CD4-positive, alpha-beta memory T cell (primary cell): ENCODE measurements at regions not wholly inside any gene's neighbourhood (a gene's known extent, or its start where the extent isn't known, plus 50 kb on each side); places are given as distances from the start of the nearest gene placed in this dataset.

Source experiments
- CTCF ChIA-PET: fragments of 350-600 bp; sonication (Branson Sonifier 250); formaldehyde crosslinking; loops from one replicate; lab custom pipeline; 2021; ENCODE audit warnings: inconsistent platforms; ENCODE audit not compliant: partially characterized antibody; lab: Charles Lee
- POLR2A ChIA-PET: fragments of 350-600 bp; sonication (Branson Sonifier 250); formaldehyde crosslinking; loops from one replicate; lab custom pipeline; 2021; ENCODE audit not compliant: partially characterized antibody; lab: Charles Lee
- DNase-seq, 5 donors: peaks; one replicate each; pipeline versions ENCODE4 v3.0.0 to v3.0.0-alpha.2; 2020 to 2022; ENCODE audit warnings: mixed read lengths in 1 of 5
- H3K27ac ChIP-seq: one replicate; pipeline ENCODE4 v1.7.0; 2013; ENCODE audit warnings: low read depth, low read length
- H3K27me3 ChIP-seq: 2 replicates; pipeline ENCODE4 v1.7.0; 2013; ENCODE audit warnings: mild to moderate bottlenecking, low read length, moderate library complexity; ENCODE audit not compliant: insufficient read depth
- H3K36me3 ChIP-seq: 2 replicates; pipeline ENCODE4 v1.7.0; 2013; ENCODE audit warnings: mild to moderate bottlenecking, low read length, moderate library complexity; ENCODE audit not compliant: insufficient read depth
- H3K4me1 ChIP-seq: 2 replicates; pipeline ENCODE4 v1.7.0; 2013; ENCODE audit warnings: mild to moderate bottlenecking, low read length, moderate library complexity; ENCODE audit not compliant: insufficient read depth
- H3K4me3 ChIP-seq, 2 donors: one replicate each; pipeline ENCODE4 v1.7.0; 2013; ENCODE audit warnings: low read length in 2 of 2, mild to moderate bottlenecking in 1 of 2
- H3K9me3 ChIP-seq, 2 donors: one replicate each; pipeline ENCODE4 v1.7.0; 2013; ENCODE audit warnings: low read length in 2 of 2, control low read depth in 1 of 2; ENCODE audit not compliant: control insufficient read depth in 1 of 2
- H3K27ac Mint-ChIP-seq, 7 donors: one replicate each; pipeline ENCODE4 v1.8.0; 2020 to 2021; ENCODE audit warnings: mixed read lengths in 7 of 7, mild to moderate bottlenecking in 6 of 7, inconsistent platforms in 3 of 7, moderate library complexity in 3 of 7
- H3K27me3 Mint-ChIP-seq, 2 donors: one replicate each; pipeline ENCODE4 v1.8.0; 2020 to 2021; ENCODE audit warnings: mixed read lengths in 2 of 2
- H3K36me3 Mint-ChIP-seq, 2 donors: one replicate each; pipeline ENCODE4 v1.8.0; 2020 to 2021; ENCODE audit warnings: mixed read lengths in 2 of 2, inconsistent platforms in 1 of 2, mild to moderate bottlenecking in 1 of 2
- H3K4me1 Mint-ChIP-seq, 4 donors: one replicate each; pipeline ENCODE4 v1.8.0; 2020 to 2021; ENCODE audit warnings: mixed read lengths in 4 of 4, mild to moderate bottlenecking in 1 of 4
- H3K4me3 Mint-ChIP-seq, 8 donors: one replicate each; pipeline ENCODE4 v1.8.0; 2020 to 2021; ENCODE audit warnings: mixed read lengths in 8 of 8, mild to moderate bottlenecking in 7 of 8, moderate library complexity in 6 of 8, inconsistent platforms in 3 of 8
- H3K9me3 Mint-ChIP-seq, 8 donors: one replicate each; pipeline ENCODE4 v1.8.0; 2020 to 2021; ENCODE audit warnings: mixed read lengths in 8 of 8, mild to moderate bottlenecking in 5 of 8, inconsistent platforms in 3 of 8, moderate library complexity in 1 of 8
- intact Hi-C: fragments of 100-400 bp; cut with micrococcal nuclease; formaldehyde crosslinking; loops from one replicate; pipeline ENCODE4 v1.15.1; 2023

DNA sequence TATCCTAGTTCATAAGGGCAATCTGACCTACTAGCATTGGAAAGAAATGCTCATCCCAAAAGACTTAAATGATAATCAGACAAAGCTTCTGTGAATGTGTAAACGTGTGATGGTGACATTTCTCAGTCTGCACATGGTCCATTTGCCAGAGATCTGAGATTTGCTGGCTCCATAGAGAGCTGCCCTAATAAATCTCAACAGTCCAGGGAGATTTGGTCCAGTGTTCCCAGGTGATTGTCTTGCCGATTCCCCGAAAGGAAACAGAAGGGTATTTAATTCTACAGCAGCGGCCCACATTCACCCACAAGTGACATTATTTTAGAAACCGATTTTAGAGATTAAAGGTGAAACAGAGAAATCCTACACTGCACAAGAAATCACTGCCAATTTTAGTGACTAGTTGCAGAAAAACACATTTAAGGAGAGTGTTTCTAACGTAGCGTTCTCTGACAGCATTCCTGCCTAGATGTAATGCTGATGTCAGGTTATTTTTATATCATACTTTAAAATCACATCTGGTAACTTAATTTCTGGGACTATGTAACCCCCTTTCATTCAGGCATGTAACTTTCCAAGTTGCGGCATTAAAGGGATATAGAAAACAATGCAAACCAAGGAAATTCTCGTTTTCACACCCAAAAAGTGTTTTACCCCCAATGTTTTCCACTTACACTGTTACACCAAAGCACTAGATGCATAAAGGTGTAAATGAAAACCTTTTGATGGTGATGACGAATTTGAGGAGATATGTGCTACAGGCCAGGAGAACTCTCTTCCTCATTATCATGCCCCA is 231.9 kb upstream of the FN1 start:
- H3K36me3 ChIP-seq, result no peaks in the 10 kb centered on the region
- ChIA-PET CTCF (no interaction called here), POLR2A (no interaction called here)
- Mint-ChIP-seq H3K36me3 (no peaks in the 10 kb centered on the region), H3K4me3 (no peak overlapping the region), H3K4me1 (peaks cover 0 to 3% (median 0%) of the 10 kb centered on the region in 4 donors), H3K9me3 (no peaks in the 10 kb centered on the region), H3K27me3 (peaks cover 0 to 2% of the 10 kb centered on the region in 2 donors), H3K27ac (no peak overlapping the region)
- H3K4me3 ChIP-seq, result no peak overlapping the region
- DNase-seq, result no peak
- no peaks in the 10 kb centered on the region for H3K9me3 ChIP-seq
- H3K27me3 ChIP-seq, result no peaks in the 10 kb centered on the region
- intact Hi-C loops, result no loop called here
- no peaks in the 10 kb centered on the region for H3K4me1 ChIP-seq
- no peak overlapping the region for H3K27ac ChIP-seq

GRCh38 chr2:215664847-215665525 is 229.1 kb upstream of the FN1 start:
- ChIA-PET CTCF (no interaction called here), POLR2A (no interaction called here)
- Mint-ChIP-seq H3K36me3 (no peaks in the 10 kb centered on the region), H3K4me3 (no peak overlapping the region), H3K27ac (no peak overlapping the region), H3K4me1 (peaks cover 0 to 3% (median 0%) of the 10 kb centered on the region in 4 donors), H3K27me3 (no peaks in the 10 kb centered on the region), H3K9me3 (peaks cover 0 to 1% (median 0%) of the 10 kb centered on the region in 8 donors)
- Histone ChIP-seq H3K27ac (no peak overlapping the region), H3K4me3 (no peak overlapping the region), H3K36me3 (no peaks in the 10 kb centered on the region), H3K9me3 (no peaks in the 10 kb centered on the region), H3K27me3 (no peaks in the 10 kb centered on the region), H3K4me1 (no peaks in the 10 kb centered on the region)
- no peak for DNase-seq
- intact Hi-C loops, result no loop called here

- DNase-seq, result no peak
- Mint-ChIP-seq H3K4me1 (peaks cover 0 to 3% (median 0%) of the 10 kb centered on the region in 4 donors), H3K27ac (no peak overlapping the region), H3K4me3 (no peak overlapping the region), H3K36me3 (no peaks in the 10 kb centered on the region), H3K9me3 (peaks cover 0 to 1% (median 0%) of the 10 kb centered on the region in 8 donors), H3K27me3 (no peaks in the 10 kb centered on the region)
- POLR2A ChIA-PET, result no interaction called here
- Histone ChIP-seq H3K9me3 (no peaks in the 10 kb centered on the region), H3K36me3 (no peaks in the 10 kb centered on the region), H3K27ac (no peak overlapping the region), H3K27me3 (no peaks in the 10 kb centered on the region), H3K4me1 (no peaks in the 10 kb centered on the region), H3K4me3 (no peak overlapping the region)
- intact Hi-C loops, result no loop called here
- CTCF ChIA-PET, result no interaction called here
These were observed 226.8 kb upstream of the FN1 start for GRCh38 chr2:215662715-215663114.

DNA sequence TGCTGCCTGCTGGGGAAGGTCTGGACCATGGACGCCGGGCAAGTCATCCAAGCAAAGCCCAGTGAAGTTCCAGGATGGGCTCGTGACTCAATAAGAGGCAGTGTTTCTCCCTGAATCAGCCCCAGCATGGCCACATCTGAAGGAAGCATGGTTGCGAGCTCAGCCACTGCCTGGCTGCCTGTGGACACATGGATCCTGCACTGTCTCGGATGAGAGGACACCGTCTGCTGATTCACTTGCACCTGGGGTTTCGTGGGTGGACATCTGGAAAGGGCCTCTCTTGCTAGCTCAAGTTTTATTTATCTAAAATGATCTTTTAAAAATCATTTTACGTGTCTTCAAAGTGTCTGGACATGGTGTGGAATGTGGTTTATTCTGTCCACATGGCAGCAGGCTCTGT is 224.8 kb upstream of the FN1 start:
- ChIA-PET POLR2A (no interaction called here), CTCF (no interaction called here)
- peaks cover 0 to 1% (median 0%) of the 10 kb centered on the region in 8 donors for H3K9me3 Mint-ChIP-seq
- no peak overlapping the region for H3K4me3 Mint-ChIP-seq
- Histone ChIP-seq H3K36me3 (no peaks in the 10 kb centered on the region), H3K27ac (no peak overlapping the region), H3K27me3 (no peaks in the 10 kb centered on the region), H3K9me3 (no peaks in the 10 kb centered on the region), H3K4me3 (no peak overlapping the region), H3K4me1 (no peaks in the 10 kb centered on the region)
- peak in 1 of 5 donors; percentile 3 for DNase-seq
- intact Hi-C loops, result no loop called here
- no peak overlapping the region for H3K27ac Mint-ChIP-seq
- peaks cover 0 to 3% (median 0%) of the 10 kb centered on the region in 4 donors for H3K4me1 Mint-ChIP-seq
- H3K27me3 Mint-ChIP-seq, result no peaks in the 10 kb centered on the region
- H3K36me3 Mint-ChIP-seq, result no peaks in the 10 kb centered on the region

DNA sequence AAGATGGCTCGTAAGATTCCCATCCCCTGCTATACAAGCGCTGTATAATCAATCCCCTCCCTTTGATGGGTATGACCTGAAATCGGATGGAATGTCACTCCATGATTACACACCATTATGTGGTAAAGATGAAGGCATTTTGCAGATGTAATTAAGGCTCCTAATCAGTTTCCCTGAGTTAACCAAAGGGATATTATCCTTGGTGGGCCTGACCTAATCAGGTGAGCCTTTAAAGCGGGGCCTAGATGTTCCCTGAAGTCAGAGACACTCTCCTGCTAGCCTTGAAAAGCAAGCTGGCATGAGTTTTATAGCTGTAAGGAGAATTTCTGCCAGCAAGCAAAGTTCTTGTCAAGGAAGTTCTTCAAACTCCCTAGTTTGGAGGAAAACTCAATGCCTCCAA is 223.8 kb upstream of the FN1 start:
- no peaks in the 10 kb centered on the region for H3K4me1 ChIP-seq
- no peak for DNase-seq
- H3K4me3 ChIP-seq, result no peak overlapping the region
- H3K27ac Mint-ChIP-seq, result no peak overlapping the region
- H3K36me3 Mint-ChIP-seq, result no peaks in the 10 kb centered on the region
- no peaks in the 10 kb centered on the region for H3K36me3 ChIP-seq
- H3K27me3 Mint-ChIP-seq, result no peaks in the 10 kb centered on the region
- H3K27ac ChIP-seq, result no peak overlapping the region
- H3K9me3 ChIP-seq, result no peaks in the 10 kb centered on the region
- H3K27me3 ChIP-seq, result no peaks in the 10 kb centered on the region
- peaks cover 0 to 1% (median 0%) of the 10 kb centered on the region in 8 donors for H3K9me3 Mint-ChIP-seq
- ChIA-PET POLR2A (no interaction called here), CTCF (no interaction called here)
- intact Hi-C loops, result no loop called here
- H3K4me3 Mint-ChIP-seq, result no peak overlapping the region
- peaks cover 0 to under 1% (median 0%) of the 10 kb centered on the region in 4 donors for H3K4me1 Mint-ChIP-seq

DNA sequence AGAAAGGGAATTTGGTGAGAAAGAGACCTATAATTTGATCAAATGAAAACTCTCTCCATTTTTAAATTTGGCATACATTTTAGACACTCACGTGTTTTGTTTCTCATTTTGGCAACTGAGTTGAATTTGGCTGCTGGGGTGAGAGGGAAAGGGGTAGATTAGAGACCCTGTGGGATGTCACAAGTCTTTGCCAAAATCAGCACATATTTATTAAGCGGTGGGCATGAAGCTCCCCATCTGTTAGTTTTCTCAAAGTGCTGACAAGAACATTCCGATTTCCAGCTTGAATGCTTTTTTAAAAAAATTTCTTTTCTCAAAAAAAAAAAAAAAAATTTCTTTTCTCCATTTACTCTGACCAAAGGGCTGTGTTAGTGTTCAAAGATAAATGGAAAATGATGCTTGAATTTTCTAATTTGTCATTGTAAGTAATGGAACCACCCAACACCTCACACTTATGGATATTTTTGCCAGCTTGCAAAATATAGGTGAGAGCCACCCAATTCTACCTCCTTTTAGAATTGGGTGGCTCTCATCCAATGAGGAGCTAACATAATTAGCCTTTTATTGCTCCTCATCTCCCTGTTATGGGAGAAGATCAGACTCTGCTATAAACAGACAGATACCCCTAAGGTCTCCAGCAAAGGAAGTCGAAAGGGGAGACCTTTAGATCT is 222.9 kb upstream of the FN1 start:
- POLR2A ChIA-PET, result no interaction called here
- H3K4me1 ChIP-seq, result no peaks in the 10 kb centered on the region
- H3K27ac ChIP-seq, result no peak overlapping the region
- no peaks in the 10 kb centered on the region for H3K36me3 ChIP-seq
- no peaks in the 10 kb centered on the region for H3K36me3 Mint-ChIP-seq
- intact Hi-C loops, result no loop called here
- H3K4me3 ChIP-seq, result no peak overlapping the region
- H3K4me3 Mint-ChIP-seq, result no peak overlapping the region
- CTCF ChIA-PET, result no interaction called here
- H3K27me3 Mint-ChIP-seq, result no peaks in the 10 kb centered on the region
- no peaks in the 10 kb centered on the region for H3K4me1 Mint-ChIP-seq
- H3K27me3 ChIP-seq, result no peaks in the 10 kb centered on the region
- no peak overlapping the region for H3K27ac Mint-ChIP-seq
- no peaks in the 10 kb centered on the region for H3K9me3 ChIP-seq
- no peak for DNase-seq
- peaks cover 0 to 1% (median 0%) of the 10 kb centered on the region in 8 donors for H3K9me3 Mint-ChIP-seq

- no peak overlapping the region for H3K4me3 Mint-ChIP-seq
- no peaks in the 10 kb centered on the region for H3K27me3 Mint-ChIP-seq
- H3K36me3 Mint-ChIP-seq, result no peaks in the 10 kb centered on the region
- H3K27ac Mint-ChIP-seq, result no peak overlapping the region
- DNase-seq, result no peak
- no peaks in the 10 kb centered on the region for H3K4me1 Mint-ChIP-seq
- Histone ChIP-seq H3K4me1 (no peaks in the 10 kb centered on the region), H3K27me3 (no peaks in the 10 kb centered on the region), H3K27ac (no peak overlapping the region), H3K9me3 (no peaks in the 10 kb centered on the region), H3K4me3 (no peak overlapping the region), H3K36me3 (no peaks in the 10 kb centered on the region)
- POLR2A ChIA-PET, result no interaction called here
- CTCF ChIA-PET, result no interaction called here
- H3K9me3 Mint-ChIP-seq, result peaks cover 0 to 1% (median 0%) of the 10 kb centered on the region in 8 donors
- intact Hi-C loops, result no loop called here
These were observed 222.0 kb upstream of the FN1 start for GRCh38 chr2:215657844-215658243.
